H9 (cell line): ENCODE measurements at regions not wholly inside any gene's neighbourhood (a gene's known extent, or its start where the extent isn't known, plus 50 kb on each side); places are given as distances from the start of the nearest gene placed in this dataset.

Source experiments
- DNase-seq: peaks from one replicate; pipeline ENCODE4 v3.0.0-alpha.2; 2017
- H2AFZ ChIP-seq: one replicate; pipeline ENCODE4 v1.6.1; 2013; ENCODE audit warnings: mild to moderate bottlenecking, low read length, control low read depth, moderate library complexity
- H2AK5ac ChIP-seq: 2 replicates; pipeline ENCODE4 v1.6.1; 2013; ENCODE audit warnings: low read length, control low read depth, mixed read lengths; ENCODE audit not compliant: insufficient read length
- H2BK120ac ChIP-seq: one replicate; pipeline ENCODE4 v1.6.1; 2013; ENCODE audit warnings: low read depth, mild to moderate bottlenecking, low read length, control low read depth, inconsistent platforms; ENCODE audit not compliant: poor library complexity, severe bottlenecking
- H2BK12ac ChIP-seq: 2 replicates; pipeline ENCODE4 v1.6.1; 2013; ENCODE audit warnings: low read length, control low read depth, mixed read lengths, low read depth; ENCODE audit not compliant: insufficient read length
- H2BK15ac ChIP-seq: 2 replicates; pipeline ENCODE4 v1.6.1; 2013; ENCODE audit warnings: low read depth, low read length, control low read depth
- H2BK20ac ChIP-seq: one replicate; pipeline ENCODE4 v1.6.1; 2013; ENCODE audit warnings: low read depth, mild to moderate bottlenecking, low read length, control low read depth, inconsistent platforms; ENCODE audit not compliant: poor library complexity, severe bottlenecking
- H2BK5ac ChIP-seq: 2 replicates; pipeline ENCODE4 v1.6.1; 2013; ENCODE audit warnings: low read length, control low read depth, mixed read lengths; ENCODE audit not compliant: insufficient read length
- H3K14ac ChIP-seq: 2 replicates; pipeline ENCODE4 v1.6.1; 2013; ENCODE audit warnings: low read length, control low read depth; ENCODE audit not compliant: insufficient read depth
- H3K18ac ChIP-seq: 2 replicates; pipeline ENCODE4 v1.6.1; 2013; ENCODE audit warnings: low read depth, mild to moderate bottlenecking, mixed read lengths, low read length, control low read depth; ENCODE audit not compliant: insufficient read length
- H3K23ac ChIP-seq: 2 replicates; pipeline ENCODE4 v1.6.1; 2013; ENCODE audit warnings: low read length, control low read depth, mixed read lengths, low read depth; ENCODE audit not compliant: insufficient read length
- H3K23me2 ChIP-seq: 2 replicates; pipeline ENCODE4 v1.6.1; 2013; ENCODE audit warnings: low read depth, mild to moderate bottlenecking, mixed read lengths, low read length, control low read depth; ENCODE audit not compliant: insufficient read length, poor library complexity, severe bottlenecking
- H3K27ac ChIP-seq: 2 replicates; pipeline ENCODE4 v1.5.1; 2013; ENCODE audit warnings: low read length, control low read depth, mixed read lengths, low read depth; ENCODE audit not compliant: insufficient read length
- H3K27me3 ChIP-seq: 2 replicates; pipeline ENCODE4 v1.6.1; 2013; ENCODE audit warnings: low read length, control low read depth, inconsistent platforms; ENCODE audit not compliant: insufficient read depth
- H3K4ac ChIP-seq: 2 replicates; pipeline ENCODE4 v1.6.1; 2013; ENCODE audit warnings: low read depth, mild to moderate bottlenecking, control low read depth, inconsistent platforms, low read length, moderate library complexity
- H3K4me1 ChIP-seq: 2 replicates; pipeline ENCODE4 v1.6.1; 2013; ENCODE audit warnings: low read length, control low read depth, inconsistent platforms; ENCODE audit not compliant: insufficient read depth
- H3K4me2 ChIP-seq: 2 replicates; pipeline ENCODE4 v1.6.1; 2013; ENCODE audit warnings: low read length, control low read depth, mixed read lengths; ENCODE audit not compliant: insufficient read length, insufficient read depth
- H3K56ac ChIP-seq: 2 replicates; pipeline ENCODE4 v1.6.1; 2013; ENCODE audit warnings: low read depth, mild to moderate bottlenecking, mixed read lengths, low read length, control low read depth; ENCODE audit not compliant: insufficient read length
- H3K79me1 ChIP-seq: 2 replicates; pipeline ENCODE4 v1.6.1; 2013; ENCODE audit warnings: low read depth, mild to moderate bottlenecking, moderate library complexity, low read length, control low read depth, inconsistent platforms; ENCODE audit not compliant: insufficient read depth, poor library complexity, severe bottlenecking
- H3K79me2 ChIP-seq: 2 replicates; pipeline ENCODE4 v1.6.1; 2013; ENCODE audit warnings: low read length, control low read depth, inconsistent platforms; ENCODE audit not compliant: insufficient read depth
- H3K9ac ChIP-seq: 2 replicates; pipeline ENCODE4 v1.6.1; 2013; ENCODE audit warnings: low read length, control low read depth, mixed read lengths; ENCODE audit not compliant: insufficient read length; ENCODE audit errors: extremely low read depth
- H3K9me3 ChIP-seq: one replicate; pipeline ENCODE4 v1.6.1; 2013; ENCODE audit warnings: low read depth, low read length, inconsistent platforms; ENCODE audit not compliant: control insufficient read depth
- H3T11ph ChIP-seq: one replicate; pipeline ENCODE4 v1.6.1; 2013; ENCODE audit warnings: mild to moderate bottlenecking, low read length, control low read depth, inconsistent platforms
- H4K20me1 ChIP-seq: one replicate; pipeline ENCODE4 v1.6.1; 2013; ENCODE audit not compliant: control insufficient read depth, insufficient read length, insufficient read depth
- H4K5ac ChIP-seq: 2 replicates; pipeline ENCODE4 v1.6.1; 2013; ENCODE audit warnings: low read depth, mild to moderate bottlenecking, mixed read lengths, low read length, control low read depth; ENCODE audit not compliant: insufficient read length
- H4K8ac ChIP-seq: replicated peaks from 2 replicates; pipeline ENCODE4 v1.6.1; 2013; ENCODE audit warnings: low read length, control low read depth, mixed read lengths, low read depth; ENCODE audit not compliant: insufficient read length
- H4K91ac ChIP-seq: 2 replicates; pipeline ENCODE4 v1.6.1; 2013; ENCODE audit warnings: low read depth, mild to moderate bottlenecking, moderate library complexity, mixed read lengths, low read length, control low read depth; ENCODE audit not compliant: insufficient read length
- H3K27ac Mint-ChIP-seq, 3 experiments: 2 replicates in 2 of 3; 3 replicates in 1 of 3; pipeline ENCODE4 v1.8.0; 2020 to 2021; ENCODE audit warnings: mixed read lengths in 3 of 3, mild to moderate bottlenecking in 1 of 3, moderate library complexity in 1 of 3
- H3K27me3 Mint-ChIP-seq: 2 replicates; pipeline ENCODE4 v1.8.0; 2021; ENCODE audit warnings: low read depth, mild to moderate bottlenecking, moderate library complexity, mixed read lengths
- H3K36me3 Mint-ChIP-seq, 3 experiments: 2 replicates in 2 of 3; 3 replicates in 1 of 3; pipeline ENCODE4 v1.8.0; 2020 to 2021; ENCODE audit warnings: low read depth in 3 of 3, mixed read lengths in 3 of 3; ENCODE audit not compliant: insufficient read depth in 1 of 3
- H3K4me1 Mint-ChIP-seq, 2 experiments: 2 replicates each; pipeline ENCODE4 v1.8.0; 2020; ENCODE audit warnings: mixed read lengths in 2 of 2
- H3K4me3 Mint-ChIP-seq, 2 experiments: 2 replicates in 1 of 2; 3 replicates in 1 of 2; pipeline ENCODE4 v1.8.0; 2020 to 2021; ENCODE audit warnings: mild to moderate bottlenecking in 2 of 2, mixed read lengths in 2 of 2, moderate library complexity in 1 of 2
- H3K9me3 Mint-ChIP-seq, 2 experiments: 2 replicates in 1 of 2; 3 replicates in 1 of 2; pipeline ENCODE4 v1.8.0; 2020; ENCODE audit warnings: mild to moderate bottlenecking in 2 of 2, mixed read lengths in 2 of 2, moderate library complexity in 1 of 2
- CTCF ChIP-seq: fragments of 200-600 bp; sonication (generic); conservative IDR thresholded peaks from 3 replicates; pipeline ENCODE4 v1.8.0; 2021; ENCODE audit warnings: antibody characterized with exemption, mild to moderate bottlenecking
- WGBS: extraction: QIAGEN DNeasy Blood & Tissue Kit; methylation state at CpG from one replicate; pipeline ENCODE4 v1.1.7; 2013; ENCODE audit warnings: missing lambda C conversion rate, low lambda C conversion rate, mixed read lengths; ENCODE audit not compliant: insufficient read length; ENCODE audit errors: extremely low coverage; 5-methylcytosine and 5-hydroxymethylcytosine counted together

GRCh38 chr22:48021991-48022401 lies 1259.5 kb downstream of the TBC1D22A start:
- H3K9ac ChIP-seq: no peak overlapping the region
- DNase-seq: no peak
- no peak overlapping the region for H2BK12ac ChIP-seq
- Mint-ChIP-seq H3K27me3 (peaks cover 17% of the 10 kb centered on the region), H3K36me3 (peaks cover 23 to 26% (median 23%) of the 10 kb centered on the region in 3 experiments), H3K27ac (no peak overlapping the region), H3K4me3 (no peak overlapping the region), H3K9me3 (peaks cover 32 to 37% of the 10 kb centered on the region in 2 experiments), H3K4me1 (no peaks in the 10 kb centered on the region)
- H3K4me2 ChIP-seq: no peak overlapping the region
- H4K91ac ChIP-seq: no peak overlapping the region
- no peaks in the 10 kb centered on the region for H3K23me2 ChIP-seq
- H3K14ac ChIP-seq: no peak overlapping the region
- H2AFZ ChIP-seq: no peak overlapping the region
- WGBS: no CpG with 5 or more reads among the region's 4 CpGs
- no peak overlapping the region for H3T11ph ChIP-seq
- no peak overlapping the region for H2BK120ac ChIP-seq
- no peak overlapping the region for H4K5ac ChIP-seq
- no peak overlapping the region for H2BK5ac ChIP-seq
- no peak overlapping the region for H3K27ac ChIP-seq
- no peaks in the 10 kb centered on the region for H4K20me1 ChIP-seq
- H2BK20ac ChIP-seq: no peak overlapping the region
- no peaks in the 10 kb centered on the region; the same call in 1 of the 2 replicates for H3K27me3 ChIP-seq
- H2AK5ac ChIP-seq: no peak overlapping the region
- no peak overlapping the region for H4K8ac ChIP-seq
- H3K9me3 ChIP-seq: peaks cover 16% of the 10 kb centered on the region
- H3K18ac ChIP-seq: no peak overlapping the region
- no peaks in the 10 kb centered on the region for H3K79me1 ChIP-seq
- no peak overlapping the region for H3K4ac ChIP-seq
- no peak overlapping the region for H2BK15ac ChIP-seq
- H3K79me2 ChIP-seq: no peaks in the 10 kb centered on the region
- no peaks in the 10 kb centered on the region for H3K4me1 ChIP-seq
- no peak overlapping the region for H3K56ac ChIP-seq
- TF ChIP-seq CTCF: no peak
- no peak overlapping the region for H3K23ac ChIP-seq
